HEK293 (cell line): ENCODE measurements at regions not wholly inside any gene's neighbourhood (a gene's known extent, or its start where the extent isn't known, plus 50 kb on each side); places are given as distances from the start of the nearest gene placed in this dataset.

ENCODE experiments used
- ATF2 ChIP-seq: fragments of 450-650 bp; formaldehyde crosslinking; IDR thresholded peaks from 2 replicates; pipeline ENCODE4 v1.5.1; 2016; ENCODE audit warnings: missing biosample characterization, missing genetic modification characterization, low read depth
- PRDM4 ChIP-seq: fragments of 450-650 bp; formaldehyde crosslinking; IDR thresholded peaks from 2 replicates; pipeline ENCODE4 v1.5.1; 2017; ENCODE audit warnings: missing biosample characterization, missing genetic modification characterization
- ZFP3 ChIP-seq: fragments of 450-650 bp; formaldehyde crosslinking; IDR thresholded peaks from 2 replicates; pipeline ENCODE4 v1.5.1; 2016; ENCODE audit warnings: low read depth, missing biosample characterization, missing genetic modification characterization
- ZFP37 ChIP-seq: fragments of 450-650 bp; formaldehyde crosslinking; IDR thresholded peaks from 2 replicates; pipeline ENCODE4 v1.5.1; 2016; ENCODE audit warnings: missing biosample characterization, missing genetic modification characterization
- ZNF239 ChIP-seq: fragments of 450-650 bp; formaldehyde crosslinking; IDR thresholded peaks from 2 replicates; pipeline ENCODE4 v1.5.1; 2016; ENCODE audit warnings: missing biosample characterization, missing genetic modification characterization
- TF ChIP-seq, protein P1 (sequence below): fragments of 450-650 bp; formaldehyde crosslinking; IDR thresholded peaks from 2 replicates; pipeline ENCODE4 v1.5.1; 2016; ENCODE audit warnings: missing biosample characterization, missing genetic modification characterization

DNA sequence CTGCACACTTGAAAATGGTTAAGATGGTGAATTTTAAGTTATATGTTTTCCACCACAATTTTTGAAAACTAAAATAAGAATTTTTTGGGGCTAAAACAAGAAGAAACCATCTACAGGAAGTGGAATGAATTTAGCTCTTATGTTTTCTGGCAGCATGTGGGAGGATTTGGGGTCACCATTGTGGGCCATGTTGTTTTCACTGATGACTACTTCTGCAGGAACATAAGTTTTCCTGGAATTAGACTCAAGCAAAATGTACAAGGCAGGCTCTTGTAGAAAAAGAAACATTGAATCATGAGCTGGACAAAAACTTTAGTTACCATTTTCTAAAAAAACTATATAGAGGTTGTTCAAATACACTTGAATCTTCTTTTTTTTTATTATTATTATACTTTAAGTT, 125.3 kb upstream of the C1QTNF9B start:
- TF ChIP-seq, protein P1, sequence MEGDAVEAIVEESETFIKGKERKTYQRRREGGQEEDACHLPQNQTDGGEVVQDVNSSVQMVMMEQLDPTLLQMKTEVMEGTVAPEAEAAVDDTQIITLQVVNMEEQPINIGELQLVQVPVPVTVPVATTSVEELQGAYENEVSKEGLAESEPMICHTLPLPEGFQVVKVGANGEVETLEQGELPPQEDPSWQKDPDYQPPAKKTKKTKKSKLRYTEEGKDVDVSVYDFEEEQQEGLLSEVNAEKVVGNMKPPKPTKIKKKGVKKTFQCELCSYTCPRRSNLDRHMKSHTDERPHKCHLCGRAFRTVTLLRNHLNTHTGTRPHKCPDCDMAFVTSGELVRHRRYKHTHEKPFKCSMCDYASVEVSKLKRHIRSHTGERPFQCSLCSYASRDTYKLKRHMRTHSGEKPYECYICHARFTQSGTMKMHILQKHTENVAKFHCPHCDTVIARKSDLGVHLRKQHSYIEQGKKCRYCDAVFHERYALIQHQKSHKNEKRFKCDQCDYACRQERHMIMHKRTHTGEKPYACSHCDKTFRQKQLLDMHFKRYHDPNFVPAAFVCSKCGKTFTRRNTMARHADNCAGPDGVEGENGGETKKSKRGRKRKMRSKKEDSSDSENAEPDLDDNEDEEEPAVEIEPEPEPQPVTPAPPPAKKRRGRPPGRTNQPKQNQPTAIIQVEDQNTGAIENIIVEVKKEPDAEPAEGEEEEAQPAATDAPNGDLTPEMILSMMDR = no peak
- TF ChIP-seq PRDM4 (tag by site-specific recombination) (no peak), ZFP3 (tag by site-specific recombination) (no peak), ATF2 (tag by site-specific recombination) (no peak), ZFP37 (tag by site-specific recombination) (no peak), ZNF239 (tag by site-specific recombination) (no peak)
